Anterior cingulate cortex (tissue), 58 donors: ENCODE measurements at regions not wholly inside any gene's neighbourhood (a gene's known extent, or its start where the extent isn't known, plus 50 kb on each side); places are given as distances from the start of the nearest gene placed in this dataset.

Experiments
- DNase-seq, 58 donors: peaks; one replicate each; lab custom pipeline; 2025; lab: John Stamatoyannopoulos, UW

GRCh38 chr6:133746417-133746770 lies 142.5 kb upstream of the TCF21 start:
- DNase-seq: no peak

- DNase-seq: no peak
These were observed 140.3 kb upstream of the TCF21 start for GRCh38 chr6:133748628-133749027.

GRCh38 chr6:133749427-133749826 lies 139.5 kb upstream of the TCF21 start:
- no peak for DNase-seq

GRCh38 chr6:133752129-133752528 lies 136.8 kb upstream of the TCF21 start:
- DNase-seq: no peak

GRCh38 chr6:133753756-133754155 lies 135.2 kb upstream of the TCF21 start:
- no peak for DNase-seq

GRCh38 chr6:133754298-133754697 lies 134.6 kb upstream of the TCF21 start:
- no peak for DNase-seq

GRCh38 chr6:133756078-133756695 lies 132.7 kb upstream of the TCF21 start:
- no peak for DNase-seq

GRCh38 chr6:133757335-133757734 lies 131.6 kb upstream of the TCF21 start:
- DNase-seq: no peak

GRCh38 chr6:133758815-133759335 lies 130.0 kb upstream of the TCF21 start:
- no peak for DNase-seq

- no peak for DNase-seq
These were observed 129.4 kb upstream of the TCF21 start for GRCh38 chr6:133759524-133759923.

GRCh38 chr6:133761706-133762105 lies 127.2 kb upstream of the TCF21 start:
- no peak for DNase-seq

GRCh38 chr6:133764008-133764753 lies 124.7 kb upstream of the TCF21 start:
- no peak for DNase-seq

GRCh38 chr6:133764754-133765208 lies 124.1 kb upstream of the TCF21 start:
- no peak for DNase-seq

- DNase-seq: no peak
These were observed 121.4 kb upstream of the TCF21 start for GRCh38 chr6:133767357-133767970.

- peak in 3 of 58 donors; percentile 2 to 7 (median 3) for DNase-seq
These were observed 120.1 kb upstream of the TCF21 start for GRCh38 chr6:133768656-133769295.

GRCh38 chr6:133769463-133769862 lies 119.5 kb upstream of the TCF21 start:
- DNase-seq: no peak

- DNase-seq: no peak
These were observed 116.3 kb upstream of the TCF21 start for GRCh38 chr6:133772567-133772966.

- no peak for DNase-seq
These were observed 115.1 kb upstream of the TCF21 start for GRCh38 chr6:133773776-133774175.

- no peak for DNase-seq
These were observed 114.6 kb upstream of the TCF21 start for GRCh38 chr6:133774356-133774755.

- no peak for DNase-seq
These were observed 110.3 kb upstream of the TCF21 start for GRCh38 chr6:133778414-133779130.
